ENCODE measurements at regions not wholly inside any gene's neighbourhood (a gene's known extent, or its start where the extent isn't known, plus 50 kb on each side); places are given as distances from the start of the nearest gene placed in this dataset.

DNA sequence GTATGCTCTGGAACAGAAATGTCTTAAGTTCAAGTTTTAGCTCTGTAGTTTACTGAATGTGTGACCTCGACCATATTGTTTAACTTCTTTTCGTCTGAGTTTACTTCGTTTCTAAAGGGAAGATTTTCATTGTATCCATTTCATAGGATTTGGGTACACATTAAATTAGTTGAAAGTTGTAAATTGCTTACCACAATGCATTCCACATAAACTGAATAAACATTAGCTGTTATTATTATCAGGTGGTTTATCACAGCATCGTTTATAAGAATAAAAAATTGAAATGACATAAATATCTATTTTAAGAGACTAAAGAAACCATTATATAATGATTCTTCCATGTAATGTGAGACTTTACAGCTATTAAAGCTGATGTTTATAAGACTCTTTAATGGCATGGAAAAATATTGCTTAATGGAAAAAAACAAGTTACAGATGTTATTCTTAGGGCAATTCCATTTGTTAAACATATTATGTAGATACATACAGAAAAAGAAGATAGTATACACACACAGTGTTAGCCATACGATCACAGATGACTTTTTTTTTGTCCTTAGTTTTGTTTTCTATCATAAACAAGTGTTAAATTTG is 342.3 kb upstream of the SGO1 start:
- TF ChIP-seq, protein P1, sequence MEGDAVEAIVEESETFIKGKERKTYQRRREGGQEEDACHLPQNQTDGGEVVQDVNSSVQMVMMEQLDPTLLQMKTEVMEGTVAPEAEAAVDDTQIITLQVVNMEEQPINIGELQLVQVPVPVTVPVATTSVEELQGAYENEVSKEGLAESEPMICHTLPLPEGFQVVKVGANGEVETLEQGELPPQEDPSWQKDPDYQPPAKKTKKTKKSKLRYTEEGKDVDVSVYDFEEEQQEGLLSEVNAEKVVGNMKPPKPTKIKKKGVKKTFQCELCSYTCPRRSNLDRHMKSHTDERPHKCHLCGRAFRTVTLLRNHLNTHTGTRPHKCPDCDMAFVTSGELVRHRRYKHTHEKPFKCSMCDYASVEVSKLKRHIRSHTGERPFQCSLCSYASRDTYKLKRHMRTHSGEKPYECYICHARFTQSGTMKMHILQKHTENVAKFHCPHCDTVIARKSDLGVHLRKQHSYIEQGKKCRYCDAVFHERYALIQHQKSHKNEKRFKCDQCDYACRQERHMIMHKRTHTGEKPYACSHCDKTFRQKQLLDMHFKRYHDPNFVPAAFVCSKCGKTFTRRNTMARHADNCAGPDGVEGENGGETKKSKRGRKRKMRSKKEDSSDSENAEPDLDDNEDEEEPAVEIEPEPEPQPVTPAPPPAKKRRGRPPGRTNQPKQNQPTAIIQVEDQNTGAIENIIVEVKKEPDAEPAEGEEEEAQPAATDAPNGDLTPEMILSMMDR (conservative IDR thresholded peaks at IDR 0.05; ENCODE audit: low read depth, low read length) = no peak
- TF ChIP-seq FOS (IDR thresholded peaks at IDR 0.05; ENCODE audit: low read depth, low read length) (no peak), POLR2A (IDR thresholded peaks at IDR 0.05; ENCODE audit: low read depth, low read length) (no peak), BHLHE40 (IDR thresholded peaks at IDR 0.05; ENCODE audit: low read depth, low read length) (no peak), CEBPB (IDR thresholded peaks at IDR 0.05; ENCODE audit: low read depth, low read length) (no peak), MAFK (IDR thresholded peaks at IDR 0.05; ENCODE audit: low read depth, low read length) (no peak), RAD21 (IDR thresholded peaks at IDR 0.05; ENCODE audit: low read length) (no peak), RCOR1 (IDR thresholded peaks at IDR 0.05; ENCODE audit: insufficient replicate concordance, low read length) (no peak), MXI1 (IDR thresholded peaks at IDR 0.05; ENCODE audit: borderline replicate concordance, low read depth, low read length) (no peak)
